ENCODE measurements at regions not wholly inside any gene's neighbourhood (a gene's known extent, or its start where the extent isn't known, plus 50 kb on each side); places are given as distances from the start of the nearest gene placed in this dataset.

GRCh38 chr13:68261105-68261504 lies 1031.0 kb upstream of the PCDH9 start:
- no peak for TF ChIP-seq RAD21 (IDR thresholded peaks at IDR 0.05; ENCODE audit: low read depth)
- no peak for TF ChIP-seq MAX (IDR thresholded peaks at IDR 0.05)
- no peak for TF ChIP-seq YY1 (IDR thresholded peaks at IDR 0.05; ENCODE audit: low read depth)
- TF ChIP-seq TCF12 (IDR thresholded peaks at IDR 0.05; ENCODE audit: low read depth), result no peak
- TF ChIP-seq FOXM1 (IDR thresholded peaks at IDR 0.05; ENCODE audit: borderline replicate concordance, low read depth), result no peak
- TF ChIP-seq ZBTB7A (IDR thresholded peaks at IDR 0.05; ENCODE audit: low read depth), result no peak
- no peak for TF ChIP-seq TAF1 (IDR thresholded peaks at IDR 0.05; ENCODE audit: low read depth)
- no peak for TF ChIP-seq CEBPB (IDR thresholded peaks at IDR 0.05)

GRCh38 chr13:68257111-68257842 lies 1027.1 kb upstream of the PCDH9 start:
- TF ChIP-seq REST (IDR thresholded peaks at IDR 0.05; ENCODE audit: low read depth) (no peak), CEBPB (IDR thresholded peaks at IDR 0.05) (0 out of 2 replicates have a peak, but pooled peaks have one; percentile 20)

GRCh38 chr13:68254151-68254550 lies 1024.0 kb upstream of the PCDH9 start:
- no peak for TF ChIP-seq ZBTB7A (IDR thresholded peaks at IDR 0.05; ENCODE audit: low read depth)
- TF ChIP-seq TCF12 (IDR thresholded peaks at IDR 0.05; ENCODE audit: low read depth), result no peak
- no peak for TF ChIP-seq REST (IDR thresholded peaks at IDR 0.05; ENCODE audit: low read depth)
- TF ChIP-seq TEAD4 (IDR thresholded peaks at IDR 0.05), result no peak
- no peak for TF ChIP-seq NFIC (IDR thresholded peaks at IDR 0.05)
- no peak for TF ChIP-seq CREB1 (IDR thresholded peaks at IDR 0.05; ENCODE audit: low read depth)
- TF ChIP-seq TAF1 (IDR thresholded peaks at IDR 0.05; ENCODE audit: low read depth), result no peak
- no peak for TF ChIP-seq EP300 (IDR thresholded peaks at IDR 0.05; ENCODE audit: borderline replicate concordance)
- TF ChIP-seq EGR1 (IDR thresholded peaks at IDR 0.05), result no peak

GRCh38 chr13:68234274-68234673 lies 1004.1 kb upstream of the PCDH9 start:
- TF ChIP-seq RAD21 (IDR thresholded peaks at IDR 0.05; ENCODE audit: low read depth) (peak; percentile 29; the same call in 1 of the 2 replicates), MAX (IDR thresholded peaks at IDR 0.05) (no peak)

- TF ChIP-seq MAX (IDR thresholded peaks at IDR 0.05) (no peak), EGR1 (IDR thresholded peaks at IDR 0.05) (no peak)
These were observed 1002.4 kb upstream of the PCDH9 start for GRCh38 chr13:68232351-68233130.

- TF ChIP-seq EP300 (IDR thresholded peaks at IDR 0.05; ENCODE audit: borderline replicate concordance), result no peak
- TF ChIP-seq USF1 (IDR thresholded peaks at IDR 0.05), result no peak
- no peak for TF ChIP-seq EGR1 (IDR thresholded peaks at IDR 0.05)
- TF ChIP-seq NFIC (IDR thresholded peaks at IDR 0.05), result no peak
- no peak for TF ChIP-seq TEAD4 (IDR thresholded peaks at IDR 0.05)
- no peak for TF ChIP-seq TCF12 (IDR thresholded peaks at IDR 0.05; ENCODE audit: low read depth)
- no peak for TF ChIP-seq RAD21 (IDR thresholded peaks at IDR 0.05; ENCODE audit: low read depth)
- no peak for TF ChIP-seq FOXM1 (IDR thresholded peaks at IDR 0.05; ENCODE audit: borderline replicate concordance, low read depth)
- no peak for TF ChIP-seq ZBTB7A (IDR thresholded peaks at IDR 0.05; ENCODE audit: low read depth)
- no peak for TF ChIP-seq YY1 (IDR thresholded peaks at IDR 0.05; ENCODE audit: low read depth)
- no peak for TF ChIP-seq CEBPB (IDR thresholded peaks at IDR 0.05)
- no peak for TF ChIP-seq TAF1 (IDR thresholded peaks at IDR 0.05; ENCODE audit: low read depth)
- TF ChIP-seq REST (IDR thresholded peaks at IDR 0.05; ENCODE audit: low read depth), result no peak
- no peak for TF ChIP-seq CREB1 (IDR thresholded peaks at IDR 0.05; ENCODE audit: low read depth)
- TF ChIP-seq MAX (IDR thresholded peaks at IDR 0.05), result no peak
These were observed 984.7 kb upstream of the PCDH9 start for GRCh38 chr13:68214691-68215415.
